ENCODE measurements at regions not wholly inside any gene's neighbourhood (a gene's known extent, or its start where the extent isn't known, plus 50 kb on each side); places are given as distances from the start of the nearest gene placed in this dataset.

DNA sequence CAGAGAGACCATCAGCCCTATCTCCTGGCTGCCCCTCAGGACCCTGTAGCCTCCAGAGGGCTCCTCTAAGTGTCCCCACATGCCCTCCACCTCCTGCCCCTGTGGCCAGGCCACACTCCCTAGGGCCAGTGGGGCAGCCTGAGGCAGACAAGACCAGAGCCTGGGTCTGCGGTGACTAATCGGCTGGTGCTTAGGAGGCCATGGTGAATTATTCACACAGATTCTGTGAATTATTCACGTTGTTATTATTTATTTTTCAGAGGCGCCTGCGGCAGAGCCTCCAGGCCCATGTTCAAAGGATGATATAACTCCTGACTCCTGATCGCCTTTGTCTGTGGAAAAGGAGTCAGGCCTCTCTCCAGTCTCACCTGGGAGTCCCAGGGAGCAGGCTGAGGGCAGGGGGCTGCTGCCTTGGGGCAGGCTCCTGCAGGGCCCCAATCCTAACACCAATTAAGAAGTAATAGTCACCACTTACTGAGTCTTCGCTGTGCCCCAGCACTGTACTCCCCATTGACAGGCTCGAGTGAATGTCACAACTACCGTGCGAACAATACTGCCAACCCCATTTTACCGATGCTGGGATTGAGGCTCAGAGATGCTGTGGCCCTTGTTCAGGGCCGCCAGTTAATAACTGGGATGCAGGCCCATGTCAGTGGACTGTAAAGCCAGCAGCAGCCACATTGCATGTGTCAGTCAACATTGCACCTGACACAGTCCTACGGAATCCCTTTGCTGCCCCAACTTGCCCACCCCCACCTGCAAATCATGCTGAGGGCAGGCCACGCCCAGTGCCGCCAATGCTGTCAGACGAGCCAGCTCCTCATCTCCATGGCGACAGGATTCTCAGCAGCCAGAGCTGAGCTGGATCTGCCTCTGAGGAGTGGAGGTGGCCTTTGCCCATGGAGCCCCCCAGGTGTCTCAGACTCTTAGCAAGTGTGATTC lies 94.9 kb downstream of the PCDH1 start:
- Mint-ChIP-seq H3K4me1 (ENCODE audit: low read depth, unreplicated experiment) (peaks cover 10% of the 10 kb centered on the region), H3K27ac (ENCODE audit: unreplicated experiment) (peak overlapping the region; percentile 62), H3K9me3 (ENCODE audit: unreplicated experiment) (no peaks in the 10 kb centered on the region), H3K36me3 (ENCODE audit: insufficient read depth, unreplicated experiment) (no peaks in the 10 kb centered on the region), H3K27me3 (ENCODE audit: insufficient read depth, unreplicated experiment) (peaks cover 2% of the 10 kb centered on the region), H3K4me3 (ENCODE audit: unreplicated experiment) (no peak overlapping the region)
- Histone ChIP-seq H3K27me3 (replicated peaks; ENCODE audit: control insufficient read depth, insufficient read depth, low read length) (no peaks in the 10 kb centered on the region), H3K9me3 (no peaks in the 10 kb centered on the region), H3K36me3 (ENCODE audit: control insufficient read depth, insufficient read depth, low read length) (no peaks in the 10 kb centered on the region), H3K4me3 (ENCODE audit: low read depth, low read length) (no peak overlapping the region), H3K4me1 (peaks cover 19% of the 10 kb centered on the region)
- DNase-seq: peak; percentile 56 to 72
- TF ChIP-seq, protein P1, sequence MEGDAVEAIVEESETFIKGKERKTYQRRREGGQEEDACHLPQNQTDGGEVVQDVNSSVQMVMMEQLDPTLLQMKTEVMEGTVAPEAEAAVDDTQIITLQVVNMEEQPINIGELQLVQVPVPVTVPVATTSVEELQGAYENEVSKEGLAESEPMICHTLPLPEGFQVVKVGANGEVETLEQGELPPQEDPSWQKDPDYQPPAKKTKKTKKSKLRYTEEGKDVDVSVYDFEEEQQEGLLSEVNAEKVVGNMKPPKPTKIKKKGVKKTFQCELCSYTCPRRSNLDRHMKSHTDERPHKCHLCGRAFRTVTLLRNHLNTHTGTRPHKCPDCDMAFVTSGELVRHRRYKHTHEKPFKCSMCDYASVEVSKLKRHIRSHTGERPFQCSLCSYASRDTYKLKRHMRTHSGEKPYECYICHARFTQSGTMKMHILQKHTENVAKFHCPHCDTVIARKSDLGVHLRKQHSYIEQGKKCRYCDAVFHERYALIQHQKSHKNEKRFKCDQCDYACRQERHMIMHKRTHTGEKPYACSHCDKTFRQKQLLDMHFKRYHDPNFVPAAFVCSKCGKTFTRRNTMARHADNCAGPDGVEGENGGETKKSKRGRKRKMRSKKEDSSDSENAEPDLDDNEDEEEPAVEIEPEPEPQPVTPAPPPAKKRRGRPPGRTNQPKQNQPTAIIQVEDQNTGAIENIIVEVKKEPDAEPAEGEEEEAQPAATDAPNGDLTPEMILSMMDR (IDR thresholded peaks at IDR 0.05; ENCODE audit: insufficient read depth in 1 of 2, low read depth in 1 of 2, low read length in 1 of 2, severe bottlenecking in 1 of 2, unreplicated experiment in 1 of 2): no peak
- BruUV-seq (replicated peaks): no TSS peak
- intact Hi-C loops (cut with micrococcal nuclease; ENCODE audit: unreplicated experiment): no loop called here
- ChIA-PET POLR2A (interaction anchor here (0.5 kb wide), 1 partner anchor 12 kb away, joined by 4 read pairs; no protein-coding TSS in a partner anchor), CTCF (interaction anchor here (0.6 to 0.8 kb wide), 2 partner anchors 96 to 177 kb away, joined by 3 read pairs; no protein-coding TSS in a partner anchor)

DNA sequence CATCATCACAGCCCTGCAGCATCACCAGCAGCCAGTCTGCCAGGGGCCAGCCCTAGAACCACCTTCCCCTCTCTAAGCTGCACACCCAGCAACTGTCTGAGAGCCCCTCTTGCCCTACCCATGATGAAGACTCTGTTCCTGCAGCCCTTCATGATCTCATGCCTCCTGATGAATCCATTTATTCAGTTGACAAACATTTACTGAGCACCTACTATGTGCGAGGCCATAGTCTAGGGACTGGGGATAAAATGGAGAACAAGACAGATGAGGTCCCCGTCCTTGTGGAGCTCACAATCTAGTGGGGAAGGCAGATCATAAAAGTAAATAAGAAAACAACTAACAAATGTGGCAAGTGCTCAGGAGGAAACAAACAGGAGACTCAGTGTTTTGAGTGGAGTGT lies 96.3 kb downstream of the PCDH1 start:
- Histone ChIP-seq H3K4me1 (peaks cover 19% of the 10 kb centered on the region), H3K27me3 (replicated peaks; ENCODE audit: control insufficient read depth, insufficient read depth, low read length) (no peaks in the 10 kb centered on the region), H3K9me3 (no peaks in the 10 kb centered on the region), H3K36me3 (ENCODE audit: control insufficient read depth, insufficient read depth, low read length) (no peaks in the 10 kb centered on the region), H3K4me3 (ENCODE audit: low read depth, low read length) (no peak overlapping the region)
- intact Hi-C loops (cut with micrococcal nuclease; ENCODE audit: unreplicated experiment): no loop called here
- Mint-ChIP-seq H3K4me1 (ENCODE audit: low read depth, unreplicated experiment) (peaks cover 10% of the 10 kb centered on the region), H3K9me3 (ENCODE audit: unreplicated experiment) (no peaks in the 10 kb centered on the region), H3K36me3 (ENCODE audit: insufficient read depth, unreplicated experiment) (no peaks in the 10 kb centered on the region), H3K4me3 (ENCODE audit: unreplicated experiment) (no peak overlapping the region), H3K27me3 (ENCODE audit: insufficient read depth, unreplicated experiment) (peaks cover 4% of the 10 kb centered on the region), H3K27ac (ENCODE audit: unreplicated experiment) (no peak overlapping the region)
- ChIA-PET POLR2A (no interaction called here), CTCF (interaction anchor here (0.6 to 1.3 kb wide), 3 partner anchors 10 to 97 kb away, joined by 3 to 6 read pairs (median 4); partner anchors contain the start of gene PCDH1)
- BruUV-seq (replicated peaks): no TSS peak
- DNase-seq: no peak
- TF ChIP-seq, protein P1 (IDR thresholded peaks at IDR 0.05; ENCODE audit: insufficient read depth in 1 of 2, low read depth in 1 of 2, low read length in 1 of 2, severe bottlenecking in 1 of 2, unreplicated experiment in 1 of 2): no peak

DNA sequence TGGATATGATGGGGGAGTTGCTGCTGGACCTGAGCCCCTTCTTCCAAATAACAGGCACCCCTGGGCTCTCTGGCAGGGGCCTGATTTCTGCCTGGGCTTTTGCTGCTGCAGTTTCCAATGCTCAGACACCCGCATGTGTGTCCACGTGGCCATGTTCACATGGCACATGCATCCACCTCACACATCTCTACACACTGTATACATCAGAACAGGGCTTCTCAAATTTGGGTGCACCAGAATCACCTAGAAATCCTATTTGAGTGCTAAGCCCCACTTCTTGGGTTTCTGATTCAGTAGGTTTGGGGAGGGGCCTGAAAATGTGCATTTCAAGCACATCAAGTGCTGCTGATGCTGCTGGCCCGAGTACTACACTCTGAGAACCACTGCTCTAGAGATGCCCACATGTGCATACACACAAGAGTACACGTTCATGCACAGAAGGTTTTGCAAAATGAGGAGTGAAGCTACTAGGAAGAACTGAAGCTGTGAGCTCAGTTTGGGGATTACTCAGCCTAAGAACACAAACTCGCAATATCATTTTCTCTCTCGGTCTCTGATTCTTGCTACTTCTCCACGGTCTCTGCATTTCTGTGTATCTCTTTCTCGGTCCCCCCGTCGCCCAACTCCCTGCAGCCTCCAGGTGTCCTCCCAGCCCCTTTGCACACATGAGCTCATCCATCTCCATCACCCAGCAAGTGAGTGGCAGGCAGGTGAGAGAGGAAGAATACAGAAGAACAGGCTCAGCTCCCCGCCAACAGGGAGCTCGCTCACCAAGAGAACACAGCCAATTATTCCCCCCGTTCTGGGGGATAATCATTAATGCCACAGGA lies 97.0 kb downstream of the PCDH1 start:
- POLR2A ChIA-PET: no interaction called here

More for the DNA sequence above, 97.0 kb downstream of the PCDH1 start:
- Mint-ChIP-seq H3K36me3 (ENCODE audit: insufficient read depth, unreplicated experiment) (no peaks in the 10 kb centered on the region), H3K9me3 (ENCODE audit: unreplicated experiment) (no peaks in the 10 kb centered on the region), H3K27me3 (ENCODE audit: insufficient read depth, unreplicated experiment) (peaks cover 4% of the 10 kb centered on the region), H3K27ac (ENCODE audit: unreplicated experiment) (no peak overlapping the region), H3K4me1 (ENCODE audit: low read depth, unreplicated experiment) (peaks cover 10% of the 10 kb centered on the region), H3K4me3 (ENCODE audit: unreplicated experiment) (no peak overlapping the region)
- DNase-seq: no peak
- CTCF ChIA-PET: interaction anchor here (1.0 to 1.3 kb wide), 2 partner anchors 33 to 97 kb away, joined by 4 to 6 read pairs; partner anchors contain the start of gene PCDH1
- no peak overlapping the region for H3K4me3 ChIP-seq (ENCODE audit: low read depth, low read length)
- H3K27me3 ChIP-seq (replicated peaks; ENCODE audit: control insufficient read depth, insufficient read depth, low read length): no peaks in the 10 kb centered on the region
- BruUV-seq (replicated peaks): no TSS peak
- H3K9me3 ChIP-seq: no peaks in the 10 kb centered on the region
- H3K4me1 ChIP-seq: peaks cover 19% of the 10 kb centered on the region
- TF ChIP-seq, protein P1 (IDR thresholded peaks at IDR 0.05; ENCODE audit: insufficient read depth in 1 of 2, low read depth in 1 of 2, low read length in 1 of 2, severe bottlenecking in 1 of 2, unreplicated experiment in 1 of 2): peak in 1 of 2 experiments; percentile 16
- intact Hi-C loops (cut with micrococcal nuclease; ENCODE audit: unreplicated experiment): no loop called here
- H3K36me3 ChIP-seq (ENCODE audit: control insufficient read depth, insufficient read depth, low read length): no peaks in the 10 kb centered on the region
